H4 (cell line): ENCODE measurements at regions not wholly inside any gene's neighbourhood (a gene's known extent, or its start where the extent isn't known, plus 50 kb on each side); places are given as distances from the start of the nearest gene placed in this dataset.
"Not testable (repeated sequence)": the region's sequence is repeated elsewhere in the genome, so short reads cannot be mapped to it uniquely, and the experiment has no call there.

Experiments used
- DNase-seq: peaks from one replicate; pipeline ENCODE4 v3.0.0-alpha.2; 2015; ENCODE audit warnings: low spot score

DNA sequence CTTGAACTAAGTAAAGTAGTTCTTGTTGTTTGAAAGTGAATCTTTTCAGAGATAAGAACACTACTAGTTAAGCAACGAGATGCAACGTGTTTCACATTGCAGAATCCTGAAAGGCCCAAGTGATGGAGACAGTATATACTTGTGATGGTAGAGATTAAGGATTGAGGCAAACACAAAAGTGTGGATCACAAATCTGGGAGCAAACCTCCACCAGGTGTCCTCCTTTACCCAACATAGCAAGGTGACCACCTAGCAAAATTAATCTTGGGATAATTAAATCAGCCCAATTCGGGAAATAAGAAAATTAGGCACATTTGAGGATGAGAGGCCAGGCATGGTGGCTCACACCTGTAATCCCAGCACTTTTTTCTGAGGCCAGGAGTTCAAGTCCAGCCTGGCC, 563.9 kb downstream of the DACH1 start:
- DNase-seq, result no peak

DNA sequence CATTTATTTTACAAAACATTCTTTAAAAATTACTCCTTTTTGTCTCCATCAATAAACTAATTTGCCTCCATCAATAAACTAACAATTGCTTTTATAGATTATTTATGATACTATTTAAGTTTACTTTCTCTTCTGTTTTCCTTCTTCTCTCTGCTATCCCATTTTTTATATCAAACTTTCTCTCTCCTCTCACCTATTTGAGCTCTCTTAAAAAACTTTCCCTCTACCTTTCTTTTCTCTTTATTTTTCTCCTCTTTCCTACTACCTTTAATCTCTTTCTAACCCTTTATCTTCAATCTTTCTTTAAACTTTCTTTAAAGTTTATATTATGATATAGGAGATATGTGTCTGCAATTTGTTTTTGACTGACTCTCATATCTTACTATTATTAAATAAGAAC, 566.4 kb downstream of the DACH1 start:
- no peak for DNase-seq

- no peak for DNase-seq
Observed at GRCh38 chr13:71291842-71292146, 575.2 kb downstream of the DACH1 start.

GRCh38 chr13:71290963-71291841, 575.8 kb downstream of the DACH1 start:
- peak; percentile 87 for DNase-seq

- not testable (repeated sequence) for DNase-seq
Observed at GRCh38 chr13:71289980-71290379, 577.0 kb downstream of the DACH1 start.

DNA sequence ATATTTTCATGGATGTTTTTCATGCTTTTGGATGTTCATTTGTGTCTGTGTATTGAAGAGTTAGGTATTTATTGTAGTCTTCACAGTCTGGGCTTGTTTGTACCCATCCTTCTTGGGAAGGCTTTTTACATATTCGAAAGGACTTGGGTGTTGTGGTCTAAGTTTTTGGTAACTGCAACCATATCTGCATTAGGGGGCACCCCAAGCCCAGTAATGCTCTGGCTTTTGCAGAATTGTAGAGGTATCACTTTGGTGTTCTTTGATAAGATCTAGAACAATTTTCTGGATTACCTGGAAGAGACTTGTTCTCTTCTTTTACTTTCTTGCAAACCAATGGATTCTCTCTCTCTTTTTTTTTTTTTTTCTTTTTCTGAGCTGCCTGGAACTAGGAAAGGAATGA, 581.3 kb downstream of the DACH1 start:
- DNase-seq, result no peak

GRCh38 chr13:71278512-71278911, 588.5 kb downstream of the DACH1 start:
- DNase-seq, result no peak

- no peak for DNase-seq
Observed at GRCh38 chr13:71274923-71275608, 591.9 kb downstream of the DACH1 start.

DNA sequence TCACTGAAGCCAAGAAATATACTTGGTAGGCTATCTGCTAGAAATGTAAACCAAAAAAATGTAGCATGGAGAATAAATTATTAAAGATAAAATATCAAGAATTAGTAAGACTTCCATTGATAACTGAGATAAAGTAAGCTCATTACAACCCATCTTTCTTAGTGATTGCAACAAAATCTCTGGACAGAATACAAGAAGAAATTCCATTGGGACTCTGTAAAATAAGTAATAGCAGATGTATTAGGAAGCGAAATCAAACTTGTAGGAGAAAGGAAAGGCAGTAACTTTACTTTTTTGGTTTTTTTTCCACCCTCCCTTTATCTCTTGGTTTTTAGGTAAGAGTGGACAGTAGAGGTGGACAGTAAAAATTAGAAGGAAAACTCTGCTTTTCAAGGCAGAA, 605.7 kb downstream of the DACH1 start:
- no peak for DNase-seq

GRCh38 chr13:71260246-71260645, 606.8 kb downstream of the DACH1 start:
- DNase-seq, result no peak

GRCh38 chr13:71255633-71256032, 611.4 kb downstream of the DACH1 start:
- DNase-seq, result no peak

DNA sequence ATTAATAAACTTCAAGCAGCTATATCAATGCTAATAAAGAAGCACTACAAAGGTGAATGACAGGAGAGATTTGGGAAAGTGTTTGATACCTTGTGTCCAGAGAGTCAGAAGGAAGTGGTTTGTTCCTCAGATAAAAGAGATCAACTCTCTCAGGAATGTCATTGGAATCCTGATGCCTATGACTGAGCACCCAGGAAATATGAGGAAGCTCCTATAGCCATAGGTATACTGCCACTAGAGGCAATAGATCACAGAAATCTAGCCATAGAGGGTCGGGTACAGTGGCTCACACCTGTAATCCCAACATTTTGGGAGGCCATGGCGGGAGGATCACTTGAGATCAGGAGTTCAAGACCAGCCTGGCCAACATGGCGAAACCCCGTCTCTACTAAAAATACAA, 612.6 kb downstream of the DACH1 start:
- DNase-seq, result no peak

- peak; percentile 30 for DNase-seq
Observed at GRCh38 chr13:71252184-71252704, 614.8 kb downstream of the DACH1 start.

DNA sequence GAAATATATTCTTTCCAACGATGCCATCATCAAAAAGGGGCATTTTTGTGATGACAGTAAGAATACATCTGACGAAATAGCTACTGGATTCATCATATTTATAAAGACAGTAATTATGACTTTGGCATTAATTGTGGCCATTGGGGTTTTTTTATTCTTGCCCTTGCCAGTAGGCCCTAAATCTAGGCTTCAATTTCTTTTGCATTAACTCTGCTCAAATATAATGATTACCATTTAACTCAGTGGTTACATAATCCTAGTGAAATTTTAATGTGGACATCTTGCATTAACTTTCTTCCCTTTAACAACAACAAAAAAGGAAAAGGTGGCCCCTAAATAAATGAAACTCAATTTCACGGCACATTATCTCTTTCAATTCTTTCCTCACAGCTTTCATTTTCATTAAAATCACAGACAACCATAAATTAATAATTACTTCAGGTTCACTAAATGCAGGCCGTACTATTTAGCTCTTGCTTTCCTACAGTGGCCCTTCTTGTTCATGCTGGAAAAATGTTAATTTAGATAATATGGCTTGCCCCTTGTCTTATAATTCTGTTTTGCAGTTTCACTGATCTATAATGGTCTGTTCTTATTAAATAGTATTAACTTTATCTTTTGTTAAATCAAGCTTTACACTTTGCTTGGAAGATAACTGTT, 615.6 kb downstream of the DACH1 start:
- no peak for DNase-seq

DNA sequence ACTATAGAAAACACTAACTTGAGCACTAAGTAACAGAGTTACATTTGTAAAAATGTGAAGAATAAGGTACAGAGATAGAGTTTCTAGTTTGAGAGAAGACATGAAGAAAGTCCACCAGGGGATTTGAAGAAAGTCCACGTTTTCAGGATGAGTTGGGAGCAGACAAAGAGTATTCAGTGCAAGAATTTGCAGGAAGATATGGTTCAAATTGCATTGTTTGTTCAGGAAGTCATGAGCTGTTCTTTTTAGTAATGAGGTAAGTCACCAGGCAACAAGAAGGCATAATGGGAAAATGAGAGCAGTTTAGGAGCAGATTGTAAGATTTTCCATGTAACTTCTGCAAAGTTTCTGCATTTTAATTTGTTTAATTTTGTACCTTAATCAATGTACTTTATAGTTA, 618.0 kb downstream of the DACH1 start:
- no peak for DNase-seq

GRCh38 chr13:71244161-71244560, 622.8 kb downstream of the DACH1 start:
- DNase-seq, result no peak

GRCh38 chr13:71242201-71242600, 624.8 kb downstream of the DACH1 start:
- DNase-seq, result no peak

DNA sequence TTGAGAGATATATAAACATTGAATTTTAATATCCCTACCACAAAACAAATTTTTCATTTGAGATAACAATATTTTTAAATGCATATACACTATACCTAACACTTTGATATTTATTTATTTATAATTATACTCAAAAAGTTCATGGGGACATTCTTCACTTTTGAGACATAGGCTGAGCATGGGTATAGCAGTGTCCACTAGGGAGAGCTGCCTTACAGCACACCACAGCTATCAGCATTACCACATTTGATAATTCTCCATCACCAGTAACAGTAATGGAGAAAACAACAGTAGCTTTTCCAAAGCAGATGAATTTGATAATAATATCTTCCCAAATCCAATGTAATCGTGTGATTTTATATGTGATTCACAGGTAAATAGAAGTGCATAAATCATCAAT, 626.1 kb downstream of the DACH1 start:
- DNase-seq, result peak; percentile 11

- no peak for DNase-seq
Observed at GRCh38 chr13:71237332-71237731, 629.7 kb downstream of the DACH1 start.

DNA sequence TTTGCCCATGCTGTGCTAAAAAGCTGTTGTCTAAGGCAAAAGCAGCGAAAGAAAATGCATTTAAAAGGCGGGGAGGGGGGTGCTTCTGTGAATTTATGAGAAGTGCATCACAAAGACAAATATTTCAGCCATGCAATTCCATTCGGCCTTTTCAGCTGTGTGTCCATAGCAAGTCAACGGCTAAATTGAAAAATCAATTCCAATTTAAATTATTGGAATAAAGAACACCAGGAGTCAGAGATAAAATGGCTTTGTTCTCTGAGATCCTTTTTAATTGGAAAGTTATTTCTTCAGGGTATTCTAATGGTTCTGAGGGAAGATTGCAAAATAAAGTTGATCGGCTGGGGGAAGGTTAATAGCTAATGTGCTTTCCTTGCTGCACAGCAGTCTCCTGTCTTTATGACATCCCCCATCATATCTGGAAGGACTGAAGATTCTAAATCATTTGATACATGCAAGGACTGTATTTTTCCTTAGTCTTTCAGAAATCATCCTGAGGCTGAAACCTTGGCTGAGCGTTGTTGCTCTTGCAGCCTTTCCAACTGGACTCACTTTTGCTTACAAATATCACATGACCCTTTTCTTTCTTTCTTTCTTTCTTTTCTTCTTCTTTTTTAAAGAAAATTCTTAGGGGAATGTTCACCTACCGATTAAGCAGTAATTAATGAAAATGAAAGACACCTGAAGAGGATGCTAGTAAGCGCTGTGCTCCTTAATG, 647.1 kb downstream of the DACH1 start:
- DNase-seq, result no peak

DNA sequence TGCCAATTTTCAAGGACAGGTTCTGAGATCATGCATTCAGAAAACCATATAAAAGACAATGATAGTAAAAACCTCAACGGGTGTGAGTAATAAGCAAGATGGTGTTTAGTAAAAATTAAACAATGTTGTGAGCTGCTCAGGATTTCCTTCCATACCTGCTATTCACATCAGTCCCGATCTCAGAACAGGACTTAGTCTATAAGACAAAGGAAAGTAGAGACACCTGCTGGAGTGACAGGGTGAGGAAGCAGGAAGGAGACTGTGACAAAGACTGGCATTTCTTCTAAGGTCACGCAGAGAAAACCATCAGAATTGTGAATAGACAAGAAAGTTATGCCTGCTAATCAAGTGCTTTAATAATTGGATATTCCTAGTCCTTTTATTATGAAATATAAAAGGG, 648.0 kb downstream of the DACH1 start:
- DNase-seq, result no peak

- DNase-seq, result no peak
Observed at GRCh38 chr13:71217827-71218226, 649.2 kb downstream of the DACH1 start.
